HG03342 (cell line): ENCODE measurements at regions not wholly inside any gene's neighbourhood (a gene's known extent, or its start where the extent isn't known, plus 50 kb on each side); places are given as distances from the start of the nearest gene placed in this dataset.
"Not testable (repeated sequence)": the region's sequence is repeated elsewhere in the genome, so short reads cannot be mapped to it uniquely, and the experiment has no call there.

ENCODE experiments used
- ATAC-seq: cut with Tn5 transposase; IDR thresholded peaks from one replicate; pipeline ENCODE4 v1.9.1; 2021; ENCODE audit warnings: mild to moderate bottlenecking, moderate library complexity; ENCODE audit not compliant: unreplicated experiment

- no peak for ATAC-seq
Observed at GRCh38 chr4:60913671-60914070, 286.5 kb upstream of the ADGRL3 start.

GRCh38 chr4:60921735-60922134, 278.4 kb upstream of the ADGRL3 start:
- not testable (repeated sequence) for ATAC-seq

- ATAC-seq = no peak
Observed at GRCh38 chr4:60923075-60923474, 277.1 kb upstream of the ADGRL3 start.

- ATAC-seq = no peak
Observed at GRCh38 chr4:60926624-60927023, 273.5 kb upstream of the ADGRL3 start.

- no peak for ATAC-seq
Observed at GRCh38 chr4:60930866-60931265, 269.3 kb upstream of the ADGRL3 start.

- ATAC-seq = no peak
Observed at GRCh38 chr4:60934566-60935295, 265.4 kb upstream of the ADGRL3 start.

- no peak for ATAC-seq
Observed at GRCh38 chr4:60938181-60938580, 261.9 kb upstream of the ADGRL3 start.

GRCh38 chr4:60938621-60939020, 261.5 kb upstream of the ADGRL3 start:
- no peak for ATAC-seq

- ATAC-seq = no peak
Observed at GRCh38 chr4:60944060-60944459, 256.1 kb upstream of the ADGRL3 start.

- no peak for ATAC-seq
Observed at GRCh38 chr4:60945641-60946040, 254.5 kb upstream of the ADGRL3 start.

- no peak for ATAC-seq
Observed at GRCh38 chr4:60948008-60948407, 252.1 kb upstream of the ADGRL3 start.

- no peak for ATAC-seq
Observed at GRCh38 chr4:60952921-60953320, 247.2 kb upstream of the ADGRL3 start.

- ATAC-seq = no peak
Observed at GRCh38 chr4:60953826-60954225, 246.3 kb upstream of the ADGRL3 start.

GRCh38 chr4:60962286-60962685, 237.8 kb upstream of the ADGRL3 start:
- no peak for ATAC-seq

GRCh38 chr4:60981534-60981933, 218.6 kb upstream of the ADGRL3 start:
- ATAC-seq = no peak

GRCh38 chr4:60989141-60989540, 211.0 kb upstream of the ADGRL3 start:
- ATAC-seq = no peak

- no peak for ATAC-seq
Observed at GRCh38 chr4:60992037-60992436, 208.1 kb upstream of the ADGRL3 start.

GRCh38 chr4:61003301-61003700, 196.8 kb upstream of the ADGRL3 start:
- no peak for ATAC-seq

- ATAC-seq = no peak
Observed at GRCh38 chr4:61004651-61005170, 195.4 kb upstream of the ADGRL3 start.

- no peak for ATAC-seq
Observed at GRCh38 chr4:61011051-61011450, 189.1 kb upstream of the ADGRL3 start.

GRCh38 chr4:61011936-61012335, 188.2 kb upstream of the ADGRL3 start:
- ATAC-seq = not testable (repeated sequence)

GRCh38 chr4:61024610-61025009, 175.5 kb upstream of the ADGRL3 start:
- ATAC-seq = no peak

GRCh38 chr4:61027939-61028338, 172.2 kb upstream of the ADGRL3 start:
- no peak for ATAC-seq
